ENCODE measurements at regions not wholly inside any gene's neighbourhood (a gene's known extent, or its start where the extent isn't known, plus 50 kb on each side); places are given as distances from the start of the nearest gene placed in this dataset.

DNA sequence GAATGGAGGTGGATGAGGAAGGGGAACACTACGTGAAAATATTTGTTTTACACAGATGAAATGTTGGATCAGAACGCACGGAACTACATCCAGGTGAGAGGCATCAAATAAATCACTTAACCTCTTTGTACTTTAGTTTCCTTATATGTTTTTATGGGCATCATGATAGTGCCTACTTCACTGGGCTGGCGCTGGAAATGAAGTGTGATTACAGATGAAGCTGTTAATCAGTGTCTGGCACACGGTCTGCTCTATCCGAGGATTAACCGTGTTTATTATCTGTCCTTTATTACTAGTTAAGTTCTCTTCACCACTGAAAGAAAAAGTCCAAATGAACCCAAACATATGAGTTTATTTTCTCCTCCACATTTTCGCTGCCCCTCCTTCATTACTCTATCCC is 96.0 kb upstream of the TRABD2B start:
- POLR2A ChIA-PET = no interaction called here
- Histone ChIP-seq H3K4me1 (ENCODE audit: insufficient read depth, low read length, poor library complexity, severe bottlenecking) (no peaks in the 10 kb centered on the region), H3K9me3 (ENCODE audit: low read length) (no peaks in the 10 kb centered on the region), H3K79me2 (ENCODE audit: insufficient read depth, low read depth, low read length) (no peaks in the 10 kb centered on the region), H3K4me2 (ENCODE audit: low read length) (no peak overlapping the region), H3K4me3 (ENCODE audit: low read depth, low read length, poor library complexity, severe bottlenecking) (no peak overlapping the region), H3K36me3 (ENCODE audit: insufficient read depth, low read length) (no peaks in the 10 kb centered on the region), H3K27ac (ENCODE audit: low read depth, low read length, poor library complexity, severe bottlenecking) (no peak overlapping the region), H4K20me1 (ENCODE audit: insufficient read depth, low read length) (no peaks in the 10 kb centered on the region), H3K9me2 (ENCODE audit: insufficient read depth, low read length) (no peaks in the 10 kb centered on the region), H2AFZ (ENCODE audit: low read length) (no peak overlapping the region)
- no peak for TF ChIP-seq EZH2phosphoT487 (IDR thresholded peaks at IDR 0.05; ENCODE audit: borderline replicate concordance, low read depth, low read length)
- TF ChIP-seq, protein P1, sequence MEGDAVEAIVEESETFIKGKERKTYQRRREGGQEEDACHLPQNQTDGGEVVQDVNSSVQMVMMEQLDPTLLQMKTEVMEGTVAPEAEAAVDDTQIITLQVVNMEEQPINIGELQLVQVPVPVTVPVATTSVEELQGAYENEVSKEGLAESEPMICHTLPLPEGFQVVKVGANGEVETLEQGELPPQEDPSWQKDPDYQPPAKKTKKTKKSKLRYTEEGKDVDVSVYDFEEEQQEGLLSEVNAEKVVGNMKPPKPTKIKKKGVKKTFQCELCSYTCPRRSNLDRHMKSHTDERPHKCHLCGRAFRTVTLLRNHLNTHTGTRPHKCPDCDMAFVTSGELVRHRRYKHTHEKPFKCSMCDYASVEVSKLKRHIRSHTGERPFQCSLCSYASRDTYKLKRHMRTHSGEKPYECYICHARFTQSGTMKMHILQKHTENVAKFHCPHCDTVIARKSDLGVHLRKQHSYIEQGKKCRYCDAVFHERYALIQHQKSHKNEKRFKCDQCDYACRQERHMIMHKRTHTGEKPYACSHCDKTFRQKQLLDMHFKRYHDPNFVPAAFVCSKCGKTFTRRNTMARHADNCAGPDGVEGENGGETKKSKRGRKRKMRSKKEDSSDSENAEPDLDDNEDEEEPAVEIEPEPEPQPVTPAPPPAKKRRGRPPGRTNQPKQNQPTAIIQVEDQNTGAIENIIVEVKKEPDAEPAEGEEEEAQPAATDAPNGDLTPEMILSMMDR (conservative IDR thresholded peaks at IDR 0.05; ENCODE audit: low read length) = no peak
- BruUV-seq (replicated peaks) = no TSS peak
- CTCF ChIA-PET (ENCODE audit: unreplicated experiment) = no interaction called here
- intact Hi-C loops (cut with micrococcal nuclease; ENCODE audit: unreplicated experiment) = loop anchor here (1.0 to 5.0 kb wide), 2 partner anchors 109 to 144 kb away; no protein-coding TSS in a partner anchor
- no peak for DNase-seq (ENCODE audit: low spot score)

DNA sequence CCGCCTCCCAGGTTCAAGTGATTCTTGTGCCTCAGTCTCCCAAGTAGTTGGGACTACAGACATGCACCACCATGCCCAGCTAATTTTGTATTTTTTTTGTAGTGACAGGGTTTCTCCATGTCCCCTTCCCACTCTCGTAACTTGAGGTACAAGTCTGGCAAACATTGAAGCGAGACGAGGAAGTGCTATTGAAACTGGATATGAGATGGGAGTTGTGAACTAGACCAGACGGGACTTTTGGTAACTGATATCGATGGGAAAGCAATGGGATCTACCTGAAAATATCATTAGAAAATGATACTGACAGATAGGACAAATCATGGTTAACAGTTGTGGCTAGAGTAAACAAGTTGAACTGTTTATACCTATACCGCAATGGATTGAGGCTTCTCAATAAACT is 95.2 kb upstream of the TRABD2B start:
- BruUV-seq (replicated peaks) = no TSS peak
- Histone ChIP-seq H3K4me1 (ENCODE audit: insufficient read depth, low read length, poor library complexity, severe bottlenecking) (no peaks in the 10 kb centered on the region), H3K27ac (ENCODE audit: low read depth, low read length, poor library complexity, severe bottlenecking) (no peak overlapping the region), H3K4me2 (ENCODE audit: low read length) (no peak overlapping the region), H3K9me3 (ENCODE audit: low read length) (no peaks in the 10 kb centered on the region), H3K4me3 (ENCODE audit: low read depth, low read length, poor library complexity, severe bottlenecking) (no peak overlapping the region), H3K9me2 (ENCODE audit: insufficient read depth, low read length) (no peaks in the 10 kb centered on the region), H3K79me2 (ENCODE audit: insufficient read depth, low read depth, low read length) (no peaks in the 10 kb centered on the region), H3K36me3 (ENCODE audit: insufficient read depth, low read length) (no peaks in the 10 kb centered on the region), H4K20me1 (ENCODE audit: insufficient read depth, low read length) (no peaks in the 10 kb centered on the region), H2AFZ (ENCODE audit: low read length) (no peak overlapping the region)
- no peak for DNase-seq (ENCODE audit: low spot score)
- ChIA-PET CTCF (ENCODE audit: unreplicated experiment) (no interaction called here), POLR2A (no interaction called here)
- intact Hi-C loops (cut with micrococcal nuclease; ENCODE audit: unreplicated experiment) = loop anchor here (5.0 kb wide), 1 partner anchor 145 kb away; no protein-coding TSS in a partner anchor
- no peak for TF ChIP-seq EZH2phosphoT487 (IDR thresholded peaks at IDR 0.05; ENCODE audit: borderline replicate concordance, low read depth, low read length)
- TF ChIP-seq, protein P1 (conservative IDR thresholded peaks at IDR 0.05; ENCODE audit: low read length) = no peak

DNA sequence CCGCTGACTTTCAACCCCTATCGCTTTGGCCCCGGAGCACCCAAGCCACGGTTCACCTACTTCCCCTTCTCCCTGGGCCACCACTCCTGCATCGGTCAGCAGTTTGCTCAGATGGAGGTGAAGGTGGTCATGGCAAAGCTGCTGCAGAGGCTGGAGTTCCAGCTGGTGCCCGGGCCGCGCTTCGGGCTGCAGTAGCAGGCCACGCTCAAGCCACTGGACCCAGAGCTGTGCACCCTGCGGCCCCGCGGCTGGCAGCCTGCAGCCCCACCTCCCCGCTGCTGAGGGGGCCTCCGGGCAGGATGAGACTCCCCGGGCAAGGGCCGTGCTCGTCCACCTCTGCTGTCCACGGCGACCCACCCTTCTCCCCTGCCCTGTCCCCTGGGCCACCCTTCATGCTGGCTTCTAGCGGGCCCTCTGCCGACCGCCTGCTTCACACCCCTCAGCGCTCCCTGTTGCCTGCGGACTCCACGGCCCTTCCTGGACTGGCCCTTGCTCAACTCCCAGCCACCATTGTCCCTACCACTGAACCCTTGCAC is 92.2 kb upstream of the TRABD2B start:
- Histone ChIP-seq H4K20me1 (ENCODE audit: insufficient read depth, low read length) (no peaks in the 10 kb centered on the region), H3K9me2 (ENCODE audit: insufficient read depth, low read length) (no peaks in the 10 kb centered on the region), H3K36me3 (ENCODE audit: insufficient read depth, low read length) (no peaks in the 10 kb centered on the region), H3K27ac (ENCODE audit: low read depth, low read length, poor library complexity, severe bottlenecking) (no peak overlapping the region), H3K4me2 (ENCODE audit: low read length) (no peak overlapping the region), H3K79me2 (ENCODE audit: insufficient read depth, low read depth, low read length) (no peaks in the 10 kb centered on the region), H2AFZ (ENCODE audit: low read length) (no peak overlapping the region), H3K4me3 (ENCODE audit: low read depth, low read length, poor library complexity, severe bottlenecking) (no peak overlapping the region), H3K4me1 (ENCODE audit: insufficient read depth, low read length, poor library complexity, severe bottlenecking) (no peaks in the 10 kb centered on the region), H3K9me3 (ENCODE audit: low read length) (no peaks in the 10 kb centered on the region)
- BruUV-seq (replicated peaks) = no TSS peak
- POLR2A ChIA-PET = no interaction called here
- intact Hi-C loops (cut with micrococcal nuclease; ENCODE audit: unreplicated experiment) = no loop called here
- CTCF ChIA-PET (ENCODE audit: unreplicated experiment) = no interaction called here
- TF ChIP-seq, protein P1 (conservative IDR thresholded peaks at IDR 0.05; ENCODE audit: low read length) = no peak
- TF ChIP-seq EZH2phosphoT487 (IDR thresholded peaks at IDR 0.05; ENCODE audit: borderline replicate concordance, low read depth, low read length) = no peak
- no peak for DNase-seq (ENCODE audit: low spot score)
